T-helper 2 cell treated with Interferon-gamma antibody and Interleukin-4, amounts not matched to agents 5 μg/mL and 100 μg/mL, for 36 hours (primary cell): ENCODE measurements at regions not wholly inside any gene's neighbourhood (a gene's known extent, or its start where the extent isn't known, plus 50 kb on each side); places are given as distances from the start of the nearest gene placed in this dataset.

Experiments
- DNase-seq: peaks from one replicate; pipeline ENCODE4 v3.0.0; 2021; ENCODE audit warnings: low spot score
- H3K27ac Mint-ChIP-seq: one replicate; pipeline ENCODE4 v1.8.0; 2021; ENCODE audit warnings: mild to moderate bottlenecking, mixed read lengths
- H3K27me3 Mint-ChIP-seq: one replicate; pipeline ENCODE4 v1.8.0; 2021; ENCODE audit warnings: low read depth, mixed read lengths
- H3K36me3 Mint-ChIP-seq: one replicate; pipeline ENCODE4 v1.8.0; 2021; ENCODE audit warnings: low read depth, mixed read lengths
- H3K4me1 Mint-ChIP-seq: one replicate; pipeline ENCODE4 v1.8.0; 2021; ENCODE audit warnings: low read depth, mixed read lengths
- H3K4me3 Mint-ChIP-seq: one replicate; pipeline ENCODE4 v1.8.0; 2022; ENCODE audit warnings: mild to moderate bottlenecking, moderate library complexity, mixed read lengths
- H3K9me3 Mint-ChIP-seq: one replicate; pipeline ENCODE4 v1.8.0; 2021; ENCODE audit warnings: mixed read lengths

DNA sequence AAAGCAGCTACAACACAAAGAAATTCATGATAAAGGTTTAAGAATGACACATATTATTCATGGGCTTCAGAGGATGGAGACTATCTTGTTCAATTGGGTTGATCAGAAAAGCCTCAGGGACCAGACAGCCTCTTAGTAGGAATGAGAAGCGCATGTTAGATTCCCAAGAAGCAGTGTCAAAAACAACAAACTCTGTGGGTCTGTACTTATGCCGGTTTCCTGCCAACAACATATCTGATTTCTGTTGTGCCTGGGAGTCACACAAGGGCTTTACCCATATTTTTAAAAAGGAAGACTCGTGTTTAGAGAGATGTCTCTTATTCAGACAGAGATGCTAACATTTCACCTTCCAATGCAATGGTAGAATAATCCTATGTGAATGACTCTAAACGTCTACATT lies 2180.6 kb upstream of the CELF4 start:
- H3K27ac Mint-ChIP-seq: no peak overlapping the region
- H3K4me1 Mint-ChIP-seq: no peaks in the 10 kb centered on the region
- no peaks in the 10 kb centered on the region for H3K36me3 Mint-ChIP-seq
- no peak overlapping the region for H3K4me3 Mint-ChIP-seq
- DNase-seq: no peak
- no peaks in the 10 kb centered on the region for H3K27me3 Mint-ChIP-seq
- H3K9me3 Mint-ChIP-seq: peaks cover 5% of the 10 kb centered on the region

DNA sequence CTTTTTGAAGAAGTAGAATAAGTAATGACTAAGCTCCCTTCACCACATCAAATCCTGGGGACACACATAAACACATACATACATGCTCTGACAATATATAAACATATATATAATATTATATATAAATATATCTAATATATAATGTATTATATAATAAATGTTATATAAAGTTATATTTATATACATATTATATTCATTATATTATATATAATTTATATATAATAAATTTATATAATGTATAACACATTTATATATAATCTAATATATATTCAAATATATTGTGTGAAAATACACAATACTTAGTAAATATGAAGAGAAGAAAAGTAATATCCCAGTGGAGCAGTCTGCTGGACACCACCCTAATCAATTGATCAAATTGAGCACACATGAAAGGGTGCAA lies 2177.9 kb upstream of the CELF4 start:
- no peaks in the 10 kb centered on the region for H3K36me3 Mint-ChIP-seq
- H3K27me3 Mint-ChIP-seq: no peaks in the 10 kb centered on the region
- H3K9me3 Mint-ChIP-seq: peaks cover 5% of the 10 kb centered on the region
- H3K27ac Mint-ChIP-seq: no peak overlapping the region
- no peak for DNase-seq
- no peak overlapping the region for H3K4me3 Mint-ChIP-seq
- H3K4me1 Mint-ChIP-seq: no peaks in the 10 kb centered on the region

GRCh38 chr18:39741755-39742466 lies 2176.3 kb upstream of the CELF4 start:
- Mint-ChIP-seq H3K36me3 (no peaks in the 10 kb centered on the region), H3K9me3 (no peaks in the 10 kb centered on the region), H3K4me3 (no peak overlapping the region), H3K27me3 (no peaks in the 10 kb centered on the region), H3K27ac (no peak overlapping the region), H3K4me1 (no peaks in the 10 kb centered on the region)
- DNase-seq: no peak

DNA sequence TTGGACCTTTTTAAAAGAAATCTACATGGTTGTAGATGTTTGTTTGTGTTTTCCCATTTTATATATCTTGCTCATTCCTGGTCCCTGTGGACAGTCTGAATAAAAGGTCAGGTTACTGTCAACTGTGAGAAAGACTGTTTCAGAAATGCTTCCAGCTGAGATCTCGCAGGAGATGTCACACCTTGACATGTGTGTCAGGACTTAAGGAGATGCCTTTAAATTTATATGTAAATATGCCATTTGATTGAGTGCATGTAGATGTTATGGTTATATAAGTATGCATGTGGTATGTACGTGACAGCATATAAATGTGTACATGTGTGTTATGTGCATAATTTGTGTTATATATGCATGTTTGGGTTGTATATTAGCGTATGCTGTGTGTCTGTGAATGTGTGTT lies 2172.3 kb upstream of the CELF4 start:
- no peaks in the 10 kb centered on the region for H3K36me3 Mint-ChIP-seq
- no peaks in the 10 kb centered on the region for H3K4me1 Mint-ChIP-seq
- no peaks in the 10 kb centered on the region for H3K27me3 Mint-ChIP-seq
- no peak overlapping the region for H3K4me3 Mint-ChIP-seq
- no peak overlapping the region for H3K27ac Mint-ChIP-seq
- DNase-seq: no peak
- H3K9me3 Mint-ChIP-seq: peaks cover 3% of the 10 kb centered on the region

DNA sequence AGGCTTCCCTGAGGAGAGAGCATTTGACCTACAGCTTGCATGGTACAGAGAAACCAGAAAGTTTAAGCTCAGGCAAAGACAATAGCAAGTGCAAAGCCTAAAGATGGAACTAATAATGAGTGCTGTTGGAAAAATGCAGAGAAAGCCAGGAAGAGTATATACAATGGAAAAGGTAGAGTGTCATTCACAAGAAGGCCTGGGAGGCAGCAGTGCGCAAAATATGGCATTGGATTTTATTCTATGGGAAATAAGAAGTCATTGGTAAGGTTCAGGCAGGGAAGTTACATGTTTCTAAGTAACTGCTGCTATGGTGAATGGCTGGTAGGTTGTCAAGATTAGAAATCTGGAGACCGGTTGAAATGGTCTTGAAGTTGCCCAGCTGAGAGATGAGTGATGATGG lies 2167.3 kb upstream of the CELF4 start:
- H3K4me3 Mint-ChIP-seq: no peak overlapping the region
- H3K27me3 Mint-ChIP-seq: no peaks in the 10 kb centered on the region
- H3K36me3 Mint-ChIP-seq: no peaks in the 10 kb centered on the region
- no peak for DNase-seq
- no peaks in the 10 kb centered on the region for H3K4me1 Mint-ChIP-seq
- H3K9me3 Mint-ChIP-seq: peaks cover 12% of the 10 kb centered on the region
- H3K27ac Mint-ChIP-seq: no peak overlapping the region

- Mint-ChIP-seq H3K4me1 (no peaks in the 10 kb centered on the region), H3K9me3 (peaks cover 12% of the 10 kb centered on the region), H3K36me3 (no peaks in the 10 kb centered on the region), H3K27ac (no peak overlapping the region), H3K27me3 (no peaks in the 10 kb centered on the region), H3K4me3 (no peak overlapping the region)
- no peak for DNase-seq
These were observed 2165.0 kb upstream of the CELF4 start for GRCh38 chr18:39730606-39731005.

DNA sequence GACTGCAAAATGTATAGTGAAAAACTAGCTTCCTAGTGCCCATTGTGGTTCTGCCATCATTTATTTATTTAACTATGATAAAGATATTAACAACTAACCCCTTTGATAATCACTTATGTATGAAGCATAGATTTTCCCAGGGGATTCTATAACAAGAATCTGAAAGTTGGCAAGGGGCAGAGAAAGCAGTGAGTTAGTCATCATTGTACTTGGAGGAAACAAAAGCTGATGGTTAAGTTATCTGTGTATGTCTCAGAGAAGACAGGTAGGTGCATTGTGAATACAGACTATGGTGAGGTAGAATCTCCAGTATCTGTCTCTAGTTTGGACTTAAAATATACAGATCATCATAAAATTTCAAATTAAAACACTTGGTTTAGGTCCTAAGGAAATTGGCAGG lies 2159.1 kb upstream of the CELF4 start:
- no peaks in the 10 kb centered on the region for H3K4me1 Mint-ChIP-seq
- no peak for DNase-seq
- no peaks in the 10 kb centered on the region for H3K27me3 Mint-ChIP-seq
- no peaks in the 10 kb centered on the region for H3K36me3 Mint-ChIP-seq
- H3K4me3 Mint-ChIP-seq: no peak overlapping the region
- peaks cover 5% of the 10 kb centered on the region for H3K9me3 Mint-ChIP-seq
- H3K27ac Mint-ChIP-seq: no peak overlapping the region

DNA sequence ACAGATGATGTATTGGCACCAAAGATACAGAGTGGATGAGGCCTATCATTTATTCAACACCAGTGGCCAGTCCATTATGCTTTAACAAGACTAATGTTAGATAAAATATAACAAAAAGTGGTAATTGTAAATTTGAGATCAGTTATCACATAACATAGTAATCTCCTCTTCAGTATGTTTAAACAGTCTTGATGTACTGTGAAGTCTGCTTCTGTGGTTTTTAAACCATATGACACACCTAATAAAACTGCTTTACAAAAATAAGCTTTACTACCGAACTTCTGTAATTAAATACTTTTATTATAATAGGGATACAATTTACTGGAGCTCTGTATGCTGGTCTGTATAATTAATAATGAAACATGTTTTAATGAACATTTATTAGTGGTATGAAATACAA lies 2156.1 kb upstream of the CELF4 start:
- no peaks in the 10 kb centered on the region for H3K9me3 Mint-ChIP-seq
- no peak overlapping the region for H3K27ac Mint-ChIP-seq
- no peak overlapping the region for H3K4me3 Mint-ChIP-seq
- no peak for DNase-seq
- no peaks in the 10 kb centered on the region for H3K4me1 Mint-ChIP-seq
- H3K27me3 Mint-ChIP-seq: no peaks in the 10 kb centered on the region
- no peaks in the 10 kb centered on the region for H3K36me3 Mint-ChIP-seq

- Mint-ChIP-seq H3K27me3 (no peaks in the 10 kb centered on the region), H3K36me3 (no peaks in the 10 kb centered on the region), H3K4me1 (no peaks in the 10 kb centered on the region), H3K4me3 (no peak overlapping the region), H3K27ac (no peak overlapping the region), H3K9me3 (no peaks in the 10 kb centered on the region)
- no peak for DNase-seq
These were observed 2148.4 kb upstream of the CELF4 start for GRCh38 chr18:39713961-39714360.

GRCh38 chr18:39711701-39712100 lies 2146.1 kb upstream of the CELF4 start:
- H3K4me3 Mint-ChIP-seq: no peak overlapping the region

DNA sequence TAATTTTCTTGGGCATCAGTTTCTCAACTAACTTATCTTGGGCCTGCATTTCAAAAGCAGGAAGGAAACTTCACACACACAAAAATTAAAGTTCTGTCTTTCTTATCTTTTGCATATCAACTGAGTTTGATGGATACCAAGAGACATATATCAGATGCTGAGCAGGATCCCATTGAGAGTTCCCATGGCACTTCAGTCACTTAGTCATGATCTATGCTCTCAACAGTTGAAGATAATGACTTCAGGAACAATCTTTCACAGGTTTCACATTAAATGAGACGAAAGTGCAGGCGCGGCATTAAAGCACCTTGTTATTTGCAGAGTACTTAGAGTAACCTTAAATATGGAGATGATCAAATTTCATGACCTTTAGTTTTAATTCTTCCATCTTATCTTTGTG lies 2139.8 kb upstream of the CELF4 start:
- Mint-ChIP-seq H3K4me3 (no peak overlapping the region), H3K9me3 (peaks cover 4% of the 10 kb centered on the region), H3K27me3 (no peaks in the 10 kb centered on the region), H3K4me1 (no peaks in the 10 kb centered on the region), H3K36me3 (no peaks in the 10 kb centered on the region), H3K27ac (no peak overlapping the region)
- no peak for DNase-seq

More at GRCh38 chr18:39711701-39712100, 2146.1 kb upstream of the CELF4 start:
- no peak overlapping the region for H3K27ac Mint-ChIP-seq
- H3K9me3 Mint-ChIP-seq: no peaks in the 10 kb centered on the region
- no peaks in the 10 kb centered on the region for H3K36me3 Mint-ChIP-seq
- H3K27me3 Mint-ChIP-seq: no peaks in the 10 kb centered on the region
- H3K4me1 Mint-ChIP-seq: no peaks in the 10 kb centered on the region
- DNase-seq: no peak

GRCh38 chr18:39702888-39703287 lies 2137.3 kb upstream of the CELF4 start:
- peaks cover 12% of the 10 kb centered on the region for H3K9me3 Mint-ChIP-seq
- no peak for DNase-seq

GRCh38 chr18:39701839-39702238 lies 2136.2 kb upstream of the CELF4 start:
- no peak overlapping the region for H3K27ac Mint-ChIP-seq
- no peaks in the 10 kb centered on the region for H3K4me1 Mint-ChIP-seq
- H3K4me3 Mint-ChIP-seq: no peak overlapping the region
- H3K27me3 Mint-ChIP-seq: no peaks in the 10 kb centered on the region
- peaks cover 15% of the 10 kb centered on the region for H3K9me3 Mint-ChIP-seq
- no peaks in the 10 kb centered on the region for H3K36me3 Mint-ChIP-seq
- DNase-seq: no peak

More at GRCh38 chr18:39702888-39703287, 2137.3 kb upstream of the CELF4 start:
- Mint-ChIP-seq H3K4me3 (no peak overlapping the region), H3K36me3 (no peaks in the 10 kb centered on the region), H3K27me3 (no peaks in the 10 kb centered on the region), H3K27ac (no peak overlapping the region), H3K4me1 (no peaks in the 10 kb centered on the region)

DNA sequence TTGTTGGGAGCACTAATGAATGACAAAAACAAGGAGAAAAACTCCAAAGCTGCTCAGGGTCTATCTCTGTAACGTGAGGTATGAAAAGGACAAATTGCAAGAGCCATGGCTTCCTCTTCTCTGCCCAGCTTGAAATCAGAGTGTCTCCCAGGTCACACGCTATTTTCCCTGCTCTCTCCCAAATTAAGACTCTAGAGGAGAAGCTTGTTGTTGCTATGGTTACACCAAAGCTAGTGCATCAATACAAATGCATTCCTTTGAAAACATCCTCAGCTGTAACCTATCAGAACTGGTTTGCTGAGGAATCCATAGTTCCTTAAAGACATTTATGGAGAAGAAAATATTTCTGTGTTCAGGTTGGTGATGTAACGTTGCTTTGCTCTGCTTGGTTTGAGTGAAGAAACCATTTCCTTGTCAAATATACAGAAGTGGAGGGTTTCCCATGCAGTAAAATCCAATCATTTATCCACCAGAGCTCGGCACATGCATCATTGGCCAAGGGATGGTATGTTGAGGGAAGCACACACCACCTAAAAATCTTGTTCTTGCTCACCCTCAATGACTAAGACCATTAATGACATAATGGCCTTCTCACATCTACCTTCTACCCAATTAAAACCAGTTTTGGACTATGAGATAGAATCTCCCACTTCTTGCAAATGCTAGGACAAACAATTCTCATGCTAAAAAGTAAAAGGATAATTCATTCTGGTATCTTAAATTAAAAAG lies 2135.6 kb upstream of the CELF4 start:
- Mint-ChIP-seq H3K27me3 (no peaks in the 10 kb centered on the region), H3K27ac (no peak overlapping the region), H3K4me3 (no peak overlapping the region), H3K4me1 (no peaks in the 10 kb centered on the region), H3K9me3 (peaks cover 15% of the 10 kb centered on the region), H3K36me3 (no peaks in the 10 kb centered on the region)
- DNase-seq: no peak
